Activated CD4-positive, alpha-beta T cell treated with anti-CD3 and anti-CD28 coated beads, Interleukin-2, amount 50 U/mL, for 4 hours (primary cell): ENCODE measurements at regions not wholly inside any gene's neighbourhood (a gene's known extent, or its start where the extent isn't known, plus 50 kb on each side); places are given as distances from the start of the nearest gene placed in this dataset.

Source experiments
- DNase-seq, 2 experiments: peaks; one replicate each; pipeline ENCODE4 v3.0.0-alpha.2; 2020

GRCh38 chr18:41618147-41618546 lies 336.9 kb upstream of the PIK3C3 start:
- DNase-seq, result no peak

DNA sequence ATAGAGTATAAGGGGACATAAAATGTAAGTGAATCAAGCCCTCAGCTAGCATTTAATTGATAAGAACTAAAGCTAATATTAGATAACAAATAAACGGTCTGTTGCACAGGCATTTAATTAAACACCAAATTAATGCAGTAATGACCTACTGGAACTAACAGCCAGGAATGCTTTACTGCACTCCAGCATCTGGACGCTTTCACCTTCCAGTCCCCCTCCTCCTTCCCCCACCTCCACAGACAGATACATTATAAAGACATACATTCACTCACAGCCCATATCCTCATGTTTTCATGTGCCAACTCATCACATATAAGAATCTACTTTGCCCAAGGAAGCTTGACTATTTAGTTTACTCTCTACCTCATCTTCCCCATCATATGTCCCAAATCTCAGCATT lies 337.4 kb upstream of the PIK3C3 start:
- no peak for DNase-seq

DNA sequence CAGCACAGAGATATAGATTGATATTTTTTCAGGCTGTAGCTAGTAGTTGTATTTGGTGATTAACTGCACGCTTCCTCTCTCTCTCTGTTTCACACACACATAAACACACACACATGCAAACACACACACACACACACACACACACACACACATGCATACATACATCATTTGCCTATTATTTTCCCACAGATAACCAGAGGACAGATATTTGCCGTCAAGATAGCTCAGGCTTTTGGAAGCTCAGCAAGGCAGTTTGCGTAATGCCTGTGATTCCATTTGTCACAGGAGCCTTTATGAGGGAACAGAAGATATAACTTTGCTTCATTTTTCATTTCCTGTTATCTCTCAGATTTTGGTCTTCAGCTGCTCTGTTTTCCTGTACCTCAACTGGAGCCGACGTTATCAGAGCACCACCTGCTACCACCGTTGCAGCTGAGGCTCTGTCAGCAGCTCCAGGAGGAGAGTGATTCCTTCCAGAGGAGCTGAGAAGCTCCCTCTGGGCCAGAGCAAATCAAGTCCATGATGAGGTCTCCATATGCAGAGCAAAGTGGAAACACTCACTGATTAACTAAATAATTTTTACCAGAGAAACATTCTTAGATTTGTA lies 341.9 kb upstream of the PIK3C3 start:
- no peak for DNase-seq

DNA sequence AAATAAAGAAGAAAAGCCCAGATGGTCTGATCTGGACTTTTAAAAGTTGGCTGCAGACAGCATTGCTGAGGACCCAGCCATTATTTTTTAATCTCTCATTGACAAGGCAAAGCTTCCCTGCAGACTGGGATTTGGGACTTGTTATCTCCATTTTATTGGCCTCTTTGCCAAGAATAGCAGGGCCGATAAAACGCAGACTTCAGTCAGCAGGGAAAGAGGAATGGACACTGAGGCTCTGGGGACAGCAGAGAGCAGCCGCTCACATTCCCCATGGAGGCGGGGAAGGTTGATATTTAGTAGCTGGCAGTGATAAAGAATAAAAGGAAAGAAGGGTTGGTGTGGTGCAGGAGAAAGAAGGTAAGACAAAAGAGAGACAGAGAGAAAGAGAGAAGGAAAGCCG lies 350.1 kb upstream of the PIK3C3 start:
- DNase-seq, result no peak

DNA sequence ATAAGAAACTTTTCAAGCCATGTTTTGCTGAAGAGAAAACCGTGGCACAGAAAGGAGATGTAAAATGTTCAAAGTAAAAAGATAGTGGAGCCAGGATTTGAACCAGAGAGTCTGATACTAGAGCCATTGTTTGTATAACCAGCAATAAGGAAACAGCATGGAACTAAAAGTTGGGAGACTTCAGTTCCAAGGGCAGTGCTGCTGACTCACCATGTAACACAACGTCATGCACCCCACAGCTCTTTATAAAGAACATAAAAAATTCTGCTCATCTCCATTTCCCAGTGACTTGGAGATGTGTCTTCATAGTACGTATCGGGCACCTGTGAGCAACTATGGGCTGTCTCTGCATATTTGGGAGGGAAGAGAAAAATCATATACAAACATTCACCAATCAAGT lies 353.0 kb upstream of the PIK3C3 start:
- no peak for DNase-seq

- no peak for DNase-seq
Measured at GRCh38 chr18:41600693-41601391, 354.2 kb upstream of the PIK3C3 start.

DNA sequence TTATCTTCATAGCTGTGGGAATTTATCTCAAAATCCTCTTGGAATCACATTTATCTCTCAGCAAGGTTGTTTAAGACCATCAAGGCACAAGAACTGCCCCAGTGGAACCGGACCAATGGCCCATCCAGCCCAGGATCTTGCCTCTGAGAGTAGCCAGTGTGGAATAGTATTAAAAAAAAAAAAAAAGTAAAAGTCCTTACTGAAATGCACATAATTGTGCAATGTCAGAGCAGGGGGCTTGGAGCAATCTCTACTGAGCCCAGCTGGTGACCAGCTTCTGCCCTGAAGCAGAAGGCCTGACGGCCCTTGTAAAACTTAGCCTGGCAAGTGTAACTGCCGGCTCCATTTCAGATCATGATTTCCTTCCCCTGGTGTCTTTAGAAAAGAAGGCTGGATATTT lies 355.6 kb upstream of the PIK3C3 start:
- no peak for DNase-seq

DNA sequence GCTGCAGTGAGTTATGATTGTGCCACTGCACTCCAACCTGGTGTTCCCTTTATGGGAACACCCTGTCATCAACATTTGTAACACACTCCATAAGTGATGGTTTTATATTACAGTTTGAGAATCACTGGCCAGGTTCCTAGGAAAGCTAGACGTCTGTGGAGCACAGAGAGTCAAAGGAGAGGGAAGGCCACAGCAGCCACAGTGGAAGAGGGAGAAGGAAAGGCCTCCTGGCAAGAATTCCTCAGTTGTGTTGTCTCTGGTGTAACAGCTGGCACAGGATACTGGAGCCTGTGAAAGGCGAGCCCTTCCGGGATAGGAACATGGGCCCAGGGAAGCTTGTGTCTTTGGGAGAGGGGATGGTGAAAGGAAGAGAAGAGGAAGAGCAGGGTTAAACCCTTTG lies 360.5 kb upstream of the PIK3C3 start:
- no peak for DNase-seq

DNA sequence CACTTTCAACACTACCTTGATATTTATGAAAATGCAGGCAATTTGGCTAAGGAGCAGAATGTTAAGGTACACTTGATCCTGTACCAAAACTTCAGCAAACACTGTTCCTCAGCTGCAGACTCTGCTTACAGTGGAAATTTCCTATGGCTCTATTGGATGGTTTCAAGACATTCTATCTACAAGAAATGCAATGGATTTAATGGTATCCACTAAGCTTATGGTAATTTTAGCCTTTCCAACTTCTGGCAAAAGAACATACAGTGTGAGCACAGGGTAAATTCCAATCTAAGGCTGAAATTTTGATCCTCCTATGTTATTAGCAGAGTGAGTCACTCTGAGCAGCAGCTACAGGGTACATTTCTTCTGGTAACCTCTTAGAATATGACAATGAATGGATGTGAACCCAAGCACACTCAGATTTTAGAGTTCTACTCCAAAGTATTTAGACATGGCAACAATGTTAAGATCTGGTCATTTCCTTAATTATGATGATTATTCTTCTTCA lies 361.8 kb upstream of the PIK3C3 start:
- DNase-seq, result no peak

DNA sequence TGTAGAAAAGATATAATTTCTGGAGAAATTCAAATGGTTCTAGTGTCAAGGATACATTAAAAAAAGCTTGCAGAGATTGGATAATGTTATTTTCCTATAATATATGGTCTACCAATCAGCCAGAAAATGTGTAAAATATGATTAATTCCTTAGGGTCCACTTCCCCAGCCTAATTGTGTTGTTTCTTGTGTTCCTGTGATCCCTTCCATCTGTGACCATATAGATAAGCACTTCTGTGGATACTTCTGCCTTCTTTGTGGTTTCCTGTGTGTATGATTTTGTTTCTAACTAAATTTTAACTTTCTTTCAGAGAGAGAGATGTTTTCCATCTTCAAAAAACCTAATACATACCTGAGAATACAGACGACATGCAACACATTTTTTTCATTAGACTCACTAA lies 367.1 kb upstream of the PIK3C3 start:
- no peak for DNase-seq

DNA sequence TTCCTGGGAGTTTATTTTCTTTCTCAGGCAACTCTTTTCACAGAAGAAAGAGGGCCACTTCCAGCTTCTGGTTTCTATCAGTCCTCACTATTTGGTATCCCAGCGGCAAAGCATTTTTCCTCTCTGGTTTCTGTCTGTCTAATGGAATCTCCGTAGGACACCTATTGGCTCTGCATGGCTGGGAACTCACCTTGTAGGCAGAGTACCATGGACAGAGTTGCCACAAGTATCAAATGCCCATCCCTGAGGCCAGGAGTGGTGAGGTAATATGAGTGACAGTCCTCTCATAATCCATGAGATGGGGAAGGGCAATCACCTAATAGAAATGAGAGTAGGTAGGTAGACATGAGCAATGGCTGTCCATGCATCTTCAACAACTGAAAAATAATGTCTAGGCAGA lies 369.5 kb upstream of the PIK3C3 start:
- no peak for DNase-seq

GRCh38 chr18:41579185-41579584 lies 375.8 kb upstream of the PIK3C3 start:
- no peak for DNase-seq

- no peak for DNase-seq
Measured at GRCh38 chr18:41577529-41577928, 377.5 kb upstream of the PIK3C3 start.

GRCh38 chr18:41576643-41577042 lies 378.4 kb upstream of the PIK3C3 start:
- no peak for DNase-seq

DNA sequence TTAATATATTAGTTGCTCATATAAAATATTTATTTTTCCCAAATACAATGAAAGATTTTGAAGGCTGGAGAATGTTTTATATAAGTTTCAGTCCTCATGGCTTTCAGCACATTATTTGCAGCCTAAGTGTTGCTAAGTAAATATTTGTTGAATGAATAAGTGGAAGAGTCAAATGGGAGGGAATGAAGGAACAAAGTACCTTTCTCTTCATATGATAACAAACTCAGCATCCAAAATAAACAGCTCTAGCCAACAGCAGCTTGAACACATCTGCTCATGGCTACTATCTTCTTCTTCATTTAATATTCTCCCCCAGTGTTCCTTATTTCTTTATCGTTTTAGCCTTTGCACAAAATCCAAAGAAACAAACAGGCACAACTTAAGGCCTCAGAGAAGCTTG lies 385.2 kb upstream of the PIK3C3 start:
- no peak for DNase-seq

DNA sequence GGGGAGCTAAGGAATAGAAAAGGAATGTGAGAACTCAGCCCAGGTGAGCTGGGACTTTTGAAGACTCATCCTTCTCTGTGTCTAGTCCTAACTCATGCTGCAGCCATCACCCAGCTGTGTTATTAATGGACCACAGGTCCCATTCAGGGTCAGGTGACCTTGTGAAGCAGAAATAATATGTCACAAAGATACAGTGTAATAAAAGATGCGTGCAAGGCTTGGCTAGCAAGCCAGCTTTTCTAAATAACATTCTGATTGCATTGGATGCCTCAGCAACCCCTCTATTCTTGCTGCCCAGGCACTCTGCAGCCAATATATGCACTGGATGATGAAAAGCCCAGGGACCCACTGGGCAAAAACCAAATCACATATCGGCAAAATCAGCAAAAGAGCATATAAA lies 393.1 kb upstream of the PIK3C3 start:
- no peak for DNase-seq

DNA sequence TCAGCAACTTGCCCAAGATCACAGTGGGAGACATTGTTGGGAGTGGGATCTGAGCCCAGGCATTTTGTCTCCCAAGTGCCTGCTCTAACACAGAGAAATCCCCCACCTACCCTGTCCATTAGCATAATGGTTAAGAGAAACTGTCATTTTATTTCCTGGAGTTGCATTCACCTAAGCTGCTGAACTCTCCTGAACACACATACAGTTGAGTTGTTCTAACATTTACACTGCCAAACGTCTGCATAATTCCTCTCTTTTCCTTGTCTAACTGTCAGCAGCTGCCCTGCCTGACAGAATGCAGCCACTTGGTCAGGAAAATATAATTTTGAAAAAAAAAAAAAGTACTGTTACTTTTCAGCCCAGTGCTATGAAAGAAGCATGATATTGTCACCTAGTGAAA lies 396.3 kb upstream of the PIK3C3 start:
- DNase-seq, result no peak

DNA sequence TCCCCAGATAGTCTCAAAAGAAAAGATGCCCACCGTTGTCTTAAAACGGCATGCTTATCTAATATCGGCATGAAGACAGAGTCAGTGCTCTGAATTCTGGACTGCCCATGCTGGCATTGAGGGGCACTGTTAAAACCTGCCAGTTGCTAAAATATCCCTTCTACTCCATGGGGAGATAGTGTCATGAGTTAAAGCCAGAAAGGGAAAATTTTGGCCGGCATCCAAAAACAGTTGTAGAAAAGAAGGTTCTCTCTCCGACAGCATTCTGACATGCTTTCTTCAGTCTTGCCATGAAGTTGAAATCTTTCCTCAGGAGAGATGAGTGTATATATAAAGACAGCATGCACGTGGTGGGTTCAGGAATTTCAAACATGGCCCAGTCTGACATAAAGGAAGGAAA lies 401.3 kb upstream of the PIK3C3 start:
- DNase-seq, result no peak

DNA sequence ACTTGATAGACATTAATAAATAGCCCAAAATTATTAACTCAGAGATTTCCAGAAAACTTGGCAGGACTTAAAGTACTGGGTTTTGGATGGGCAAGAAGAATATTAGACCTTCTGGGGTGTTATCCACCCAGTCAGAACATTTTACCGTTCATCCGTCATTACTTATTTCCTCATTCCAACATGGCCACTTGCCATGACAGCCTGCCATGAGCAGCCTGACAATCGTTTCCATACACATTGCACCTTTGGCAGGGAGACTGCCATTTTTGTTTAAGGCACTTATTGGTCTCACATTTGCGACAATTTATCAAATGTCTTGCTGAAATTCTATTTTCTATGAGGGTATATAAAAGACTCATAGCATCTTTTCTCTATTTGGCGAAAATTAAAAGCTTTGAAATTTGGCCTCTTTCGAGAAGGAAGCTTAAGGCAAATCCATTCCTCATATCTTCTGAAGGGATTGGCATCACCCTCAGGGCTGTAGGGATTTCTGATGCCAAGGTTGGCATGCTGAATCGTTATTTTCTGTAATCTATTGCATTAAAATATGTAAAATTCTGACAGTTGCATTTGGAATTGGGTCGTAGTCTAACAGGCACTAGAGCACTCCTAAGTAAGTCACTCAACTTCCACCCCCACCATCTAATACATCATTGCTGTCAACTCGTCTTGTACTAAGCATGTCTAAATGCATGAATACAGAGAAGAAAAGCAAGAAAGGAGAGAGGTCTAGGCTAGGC lies 406.3 kb upstream of the PIK3C3 start:
- no peak for DNase-seq

GRCh38 chr18:41545091-41545888 lies 409.7 kb upstream of the PIK3C3 start:
- no peak for DNase-seq

GRCh38 chr18:41543815-41544214 lies 411.2 kb upstream of the PIK3C3 start:
- no peak for DNase-seq

DNA sequence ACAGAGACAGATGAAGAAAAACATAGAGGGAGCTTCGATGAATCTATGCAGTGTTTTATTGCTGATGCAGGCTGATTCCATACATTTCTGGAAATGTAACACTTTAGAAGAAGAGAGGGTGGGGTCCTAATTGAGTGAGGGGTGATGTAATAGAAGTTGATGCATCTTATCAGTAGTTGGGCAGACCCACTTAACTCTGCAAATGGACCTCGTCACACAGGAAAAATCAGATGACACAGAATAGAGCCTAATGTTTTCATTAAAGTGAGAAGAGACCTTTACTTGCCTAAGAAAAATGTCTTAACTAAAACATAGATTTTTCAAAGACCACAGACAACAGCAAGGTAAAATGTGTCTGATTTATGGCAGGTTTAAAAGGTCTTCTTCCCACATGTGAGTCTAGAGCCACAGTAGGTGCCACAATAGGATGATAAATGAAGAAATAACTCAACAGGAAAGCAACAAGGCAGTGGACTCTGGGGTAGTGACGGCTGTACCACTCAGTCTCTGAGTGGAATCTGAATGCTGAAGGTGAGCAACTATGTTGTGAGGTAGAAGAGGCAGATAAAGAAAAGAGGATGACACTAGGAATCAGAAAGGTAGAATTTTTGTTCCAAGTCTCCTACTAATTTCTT lies 414.7 kb upstream of the PIK3C3 start:
- no peak for DNase-seq

DNA sequence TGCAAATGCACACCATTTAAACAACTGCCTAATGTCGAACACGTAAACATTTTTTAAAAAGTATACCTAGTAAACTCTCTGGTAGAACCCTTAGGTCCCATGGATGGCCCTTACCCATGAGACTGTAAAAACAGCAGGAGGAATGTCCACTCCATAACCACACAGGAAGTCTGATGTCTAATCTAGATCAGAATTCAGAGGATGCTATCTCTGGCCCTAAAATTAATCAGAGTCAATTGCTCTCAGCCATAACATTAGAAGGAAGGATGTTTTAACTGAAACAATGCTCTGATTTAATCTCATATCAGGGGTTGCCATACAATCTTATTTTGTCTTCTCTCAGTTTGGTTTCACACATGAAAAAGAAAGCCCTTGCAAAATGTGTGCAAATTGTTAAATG lies 416.3 kb upstream of the PIK3C3 start:
- no peak for DNase-seq
